DOHH2 (cell line): ENCODE measurements at regions not wholly inside any gene's neighbourhood (a gene's known extent, or its start where the extent isn't known, plus 50 kb on each side); places are given as distances from the start of the nearest gene placed in this dataset.

ENCODE experiments used
- CTCF ChIP-seq: fragments of 200-600 bp; sonication (generic); IDR thresholded peaks from one replicate; pipeline ENCODE4 v1.5.1; 2014; ENCODE audit warnings: antibody characterized with exemption, mild to moderate bottlenecking, low read depth, low read length; ENCODE audit not compliant: poor library complexity, severe bottlenecking
- EZH2phosphoT487 ChIP-seq: fragments of 200-600 bp; sonication (generic); IDR thresholded peaks from 2 replicates; pipeline ENCODE4 v1.6.1; 2017; ENCODE audit warnings: borderline replicate concordance, mild to moderate bottlenecking, antibody characterized with exemption, low read length, moderate library complexity, mixed read lengths

GRCh38 chr10:89921403-89921802, 220.0 kb downstream of the KIF20B start:
- no peak for TF ChIP-seq CTCF
- TF ChIP-seq EZH2phosphoT487: no peak
